HPDE6-E6E7 (cell line): ENCODE measurements at regions not wholly inside any gene's neighbourhood (a gene's known extent, or its start where the extent isn't known, plus 50 kb on each side); places are given as distances from the start of the nearest gene placed in this dataset.

Experiments
- DNase-seq: peaks from one replicate; pipeline ENCODE4 v3.0.0; 2011; ENCODE audit warnings: missing footprints; ENCODE audit errors: extremely low spot score

DNA sequence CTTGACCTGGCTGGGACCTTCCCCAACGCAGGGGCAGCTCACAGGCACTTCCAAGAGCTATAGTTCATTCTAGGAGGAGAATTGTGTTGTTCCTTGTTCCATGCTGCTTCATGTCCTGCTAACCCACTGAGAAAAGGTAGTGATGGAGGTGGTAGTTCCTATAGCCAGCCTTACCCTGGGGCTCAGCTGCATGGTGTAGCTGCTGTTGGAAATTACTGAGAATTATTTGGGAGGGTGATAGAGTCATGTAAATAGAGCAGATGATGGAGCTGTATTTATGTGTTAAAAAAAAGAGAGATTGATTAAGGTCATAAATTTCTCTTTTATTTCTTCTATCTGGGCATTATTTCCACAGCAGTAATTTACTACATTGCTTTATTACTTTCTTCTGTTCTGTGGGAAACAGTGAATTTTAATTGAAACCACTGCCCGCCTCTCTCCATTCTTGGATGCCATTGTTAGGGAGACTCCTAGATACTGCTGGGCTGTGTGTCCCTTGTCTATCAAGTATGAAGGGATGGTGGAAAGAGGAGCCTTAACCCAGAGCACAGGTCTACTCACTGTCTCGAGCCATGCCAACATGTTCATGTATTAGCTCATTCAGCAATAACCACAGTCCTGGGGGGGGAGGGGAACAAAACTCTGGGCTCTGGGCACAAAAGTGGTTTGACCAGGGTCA lies 309.2 kb downstream of the FAT3 start:
- no peak for DNase-seq

DNA sequence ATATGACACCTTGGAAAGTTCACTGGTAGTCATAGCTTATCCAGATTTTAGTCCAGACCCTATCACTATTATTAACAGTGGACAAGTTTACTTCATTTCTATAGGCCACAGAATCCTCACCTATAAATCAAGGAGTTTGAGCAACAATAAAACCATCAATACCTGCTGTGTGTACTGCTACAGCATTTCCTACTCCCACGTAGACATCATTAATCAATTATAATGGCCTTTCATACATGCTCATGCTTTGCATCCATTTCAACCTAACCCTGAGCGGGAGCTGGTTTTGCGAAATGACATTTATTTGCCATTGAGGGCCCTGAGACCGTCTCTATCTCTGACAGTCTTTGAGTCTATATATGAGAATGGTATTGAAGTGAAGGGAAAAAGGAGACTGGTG lies 312.3 kb downstream of the FAT3 start:
- DNase-seq: no peak

DNA sequence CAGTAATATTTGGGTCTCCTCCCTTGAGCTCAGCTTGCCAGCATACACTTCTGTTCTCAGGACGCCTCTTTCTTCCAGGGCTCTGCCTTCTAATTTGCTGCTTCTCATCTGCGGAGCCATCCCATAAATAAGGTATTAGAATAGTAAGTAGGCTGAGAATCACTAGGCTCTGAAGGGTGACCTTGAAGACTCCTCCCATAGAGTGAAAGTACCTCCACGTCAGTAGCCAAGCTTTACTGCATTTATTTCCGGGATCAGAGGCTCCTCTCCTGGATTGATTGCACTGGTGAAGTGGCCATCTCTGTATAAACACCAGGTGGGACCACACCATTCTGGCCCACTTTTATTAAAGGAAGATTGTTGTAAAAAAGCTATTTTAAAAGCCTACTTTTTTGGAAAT lies 315.5 kb downstream of the FAT3 start:
- DNase-seq: no peak

DNA sequence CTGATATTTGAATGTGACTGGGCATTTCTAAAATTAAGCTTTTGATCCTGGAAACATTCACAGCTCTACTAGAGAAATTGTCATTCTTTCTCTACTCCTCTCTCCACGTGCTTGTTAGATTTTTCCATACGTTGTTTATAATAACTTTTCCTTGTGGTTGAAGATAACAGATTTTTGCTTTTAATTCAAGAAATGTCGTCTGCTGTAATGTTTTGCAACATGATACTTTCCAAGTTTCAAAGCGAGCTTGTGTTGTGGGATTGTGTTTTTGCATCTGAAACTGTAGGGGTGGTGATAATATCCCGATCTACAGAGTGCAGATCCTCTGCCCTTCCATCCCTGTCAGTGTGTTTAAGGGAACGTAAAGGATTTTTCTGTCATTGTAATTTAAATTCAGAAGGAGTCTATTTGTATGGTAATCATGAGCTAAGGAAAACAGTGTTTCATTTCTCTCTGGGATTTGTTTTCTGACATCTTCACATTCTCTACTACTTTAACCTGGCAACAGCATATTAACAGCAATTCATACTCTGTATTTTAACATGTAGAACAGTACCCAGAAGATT lies 321.4 kb downstream of the FAT3 start:
- DNase-seq: no peak

DNA sequence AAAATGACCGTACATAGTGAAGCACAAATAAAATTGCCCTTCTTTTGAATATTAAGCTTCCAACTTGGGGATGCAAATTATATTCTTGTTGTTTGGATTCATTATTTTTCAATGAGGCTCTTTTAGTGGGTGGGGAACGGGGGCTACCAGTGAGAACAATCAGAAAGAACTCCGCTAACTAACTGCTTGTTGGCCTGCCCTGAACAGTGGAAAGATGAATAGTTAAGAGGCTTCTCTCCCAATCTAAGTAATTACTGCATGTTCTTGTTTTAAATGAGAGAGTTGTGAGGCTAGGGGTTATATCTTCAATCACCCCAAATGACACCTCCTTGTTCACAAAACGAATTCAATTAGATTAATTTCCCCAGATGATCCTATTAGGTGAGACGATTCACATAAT lies 322.0 kb downstream of the FAT3 start:
- no peak for DNase-seq

DNA sequence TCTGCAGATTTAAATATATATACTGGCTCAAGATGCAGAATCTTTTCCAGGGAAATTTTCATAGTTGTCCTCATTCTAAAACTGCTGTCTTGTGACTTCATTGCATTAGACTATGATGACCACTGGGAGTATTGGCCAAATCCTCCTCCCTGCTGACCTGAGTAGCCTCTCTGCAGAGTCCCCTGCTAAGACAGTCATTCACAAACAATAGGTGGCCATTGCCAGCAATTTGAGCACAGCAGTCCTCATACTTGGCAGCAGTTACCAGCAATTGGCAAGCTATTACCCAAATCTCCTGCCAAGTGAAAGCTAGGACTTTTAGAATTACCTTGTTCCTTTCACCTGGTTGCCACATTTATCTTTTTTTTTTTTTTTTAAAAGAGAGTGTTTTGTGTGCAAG lies 325.8 kb downstream of the FAT3 start:
- no peak for DNase-seq

DNA sequence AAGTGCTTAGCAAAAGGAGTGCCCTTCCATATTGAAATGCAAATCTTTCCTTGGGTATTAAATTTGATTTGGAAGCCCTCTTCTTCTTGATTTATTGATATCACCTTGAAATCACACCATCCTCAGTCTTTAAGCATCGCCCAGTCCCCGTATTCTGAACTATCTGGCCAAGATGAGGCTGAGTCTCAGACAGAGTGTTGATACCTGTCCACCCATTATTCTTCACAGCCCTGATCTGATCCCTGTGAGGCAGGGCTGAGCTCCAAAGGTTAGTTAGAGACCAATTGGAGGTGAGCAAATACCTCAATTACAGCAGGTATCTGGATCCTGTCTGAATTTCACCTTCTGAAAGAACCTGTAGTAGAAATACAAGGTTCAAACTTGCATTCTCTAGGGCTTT lies 326.3 kb downstream of the FAT3 start:
- DNase-seq: no peak

DNA sequence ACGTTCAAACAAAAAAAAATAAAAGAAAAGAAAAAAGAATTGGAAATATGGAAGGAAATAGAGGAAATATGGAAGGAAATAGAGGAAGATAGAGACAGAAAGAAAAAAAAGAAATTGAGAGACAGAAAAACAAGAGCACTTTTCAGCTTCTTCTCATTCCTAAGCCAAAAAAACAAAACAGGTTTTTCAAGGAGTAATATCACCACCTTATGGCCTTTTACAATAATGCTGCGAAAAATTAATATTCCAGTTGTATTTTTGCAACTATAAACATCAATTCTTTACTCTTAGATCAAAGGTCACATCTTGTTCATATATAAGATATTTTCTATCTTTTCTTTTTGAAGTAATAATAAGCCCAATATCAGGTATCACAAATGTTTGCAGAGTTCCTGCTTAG lies 328.3 kb downstream of the FAT3 start:
- no peak for DNase-seq

DNA sequence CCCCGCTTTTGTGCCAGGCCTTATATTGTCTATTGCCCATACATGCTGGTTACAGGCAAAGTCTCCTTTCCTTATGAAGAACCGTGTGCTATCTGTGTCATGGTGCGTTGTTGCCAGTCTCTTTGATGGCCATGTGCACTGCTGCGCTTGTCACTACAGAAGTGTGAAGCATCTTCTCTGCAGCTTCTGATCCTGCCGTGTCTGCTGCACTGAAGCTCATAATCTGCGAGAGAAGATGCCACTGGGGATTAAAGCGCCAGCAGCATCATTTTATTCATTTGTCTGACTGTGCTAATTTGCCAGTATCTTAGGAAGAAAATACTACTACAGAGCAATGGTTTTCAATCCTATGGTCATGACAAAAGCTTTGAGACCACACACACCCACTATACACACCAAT lies 330.1 kb downstream of the FAT3 start:
- DNase-seq: no peak

DNA sequence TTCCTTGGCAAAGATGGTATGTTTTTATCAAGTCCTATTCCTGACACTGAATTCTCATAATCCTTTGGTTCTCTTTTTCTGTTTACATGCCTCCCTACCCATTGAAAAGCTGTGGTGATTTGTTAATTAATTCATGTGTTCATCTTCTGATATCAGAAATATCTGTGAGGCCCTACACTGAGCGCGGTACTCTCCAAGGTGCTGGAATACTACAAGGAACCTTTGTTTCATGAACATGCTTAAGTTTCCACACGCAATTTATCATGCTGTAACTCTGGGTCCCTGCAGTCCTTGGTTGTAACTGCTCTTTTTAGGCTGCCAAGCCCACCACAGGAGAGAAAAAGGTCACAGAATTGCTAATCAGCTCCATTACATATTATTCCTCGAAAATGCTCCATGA lies 331.8 kb downstream of the FAT3 start:
- DNase-seq: no peak

DNA sequence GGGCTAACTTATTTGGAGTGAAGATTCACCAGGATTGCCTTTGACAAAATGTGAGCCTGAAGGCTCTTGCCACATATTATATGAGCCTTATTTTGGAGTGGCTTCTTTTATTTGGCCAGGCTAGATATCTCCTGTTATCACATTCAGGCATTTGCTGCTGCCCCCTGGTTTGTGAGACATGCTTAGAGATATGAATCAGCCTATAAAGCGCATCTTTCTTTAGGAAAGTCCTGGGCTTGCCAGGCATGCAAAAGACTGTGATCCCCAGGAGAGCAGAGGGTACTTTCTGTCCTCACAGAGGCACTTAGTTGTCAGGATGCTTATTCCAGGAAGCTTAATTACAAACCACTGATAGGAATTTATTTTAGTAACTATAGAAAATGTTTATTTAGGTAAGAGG lies 333.3 kb downstream of the FAT3 start:
- DNase-seq: no peak

DNA sequence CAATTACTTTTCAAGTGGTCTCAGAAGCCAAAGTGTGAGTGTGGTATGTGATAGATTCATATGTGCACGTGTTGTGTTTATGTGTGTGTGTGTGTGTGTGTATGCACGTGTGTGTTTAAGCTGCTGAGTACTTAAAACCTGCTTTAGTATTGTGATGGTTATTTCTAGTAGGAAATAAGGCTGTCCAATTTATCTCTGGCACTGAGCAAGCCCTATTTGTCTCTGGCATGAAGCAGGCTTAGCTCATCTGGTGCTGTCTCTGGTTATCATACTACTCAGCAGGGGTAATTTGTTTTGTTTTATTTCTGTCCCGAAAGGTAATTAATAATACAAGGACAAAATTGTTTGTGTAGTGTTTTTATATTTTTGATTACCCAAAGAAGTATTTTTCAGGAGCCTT lies 333.7 kb downstream of the FAT3 start:
- DNase-seq: no peak

DNA sequence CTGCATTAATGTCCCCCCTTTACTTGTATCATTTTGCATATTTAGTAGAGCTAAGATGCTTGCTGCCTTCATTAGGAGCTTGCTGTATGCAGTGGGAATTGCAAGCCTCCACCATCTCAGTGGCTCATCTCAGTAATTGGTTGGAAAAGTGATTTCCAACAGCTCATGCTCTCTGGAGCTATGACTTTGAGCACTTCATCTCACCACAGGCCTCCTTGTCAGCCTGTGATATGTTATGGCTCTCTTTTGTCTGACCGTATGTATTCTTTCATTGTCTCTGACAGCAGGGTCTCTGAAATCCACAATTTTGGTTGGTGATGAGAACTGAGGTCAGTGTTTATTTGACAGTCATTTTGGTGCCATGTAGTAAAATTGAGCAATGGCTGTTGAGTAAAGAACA lies 345.1 kb downstream of the FAT3 start:
- DNase-seq: no peak

DNA sequence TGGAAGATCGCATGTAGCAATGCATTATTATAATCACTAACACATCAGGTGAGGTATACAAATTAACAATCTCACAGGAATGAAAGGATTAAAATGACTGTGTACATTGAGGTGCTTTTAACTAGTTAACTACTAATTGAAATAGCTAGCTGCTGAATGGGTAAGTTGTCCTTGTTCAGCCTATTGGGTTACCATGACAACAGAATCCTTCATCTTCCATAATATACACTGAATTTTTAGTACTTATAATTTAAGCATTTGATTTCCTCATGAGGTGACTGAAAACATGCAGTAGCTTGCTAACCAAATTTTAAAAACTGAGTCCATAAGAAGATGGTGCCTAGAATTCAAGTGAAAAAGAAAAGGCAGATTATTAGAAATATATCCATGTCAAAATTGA lies 347.9 kb downstream of the FAT3 start:
- DNase-seq: no peak

DNA sequence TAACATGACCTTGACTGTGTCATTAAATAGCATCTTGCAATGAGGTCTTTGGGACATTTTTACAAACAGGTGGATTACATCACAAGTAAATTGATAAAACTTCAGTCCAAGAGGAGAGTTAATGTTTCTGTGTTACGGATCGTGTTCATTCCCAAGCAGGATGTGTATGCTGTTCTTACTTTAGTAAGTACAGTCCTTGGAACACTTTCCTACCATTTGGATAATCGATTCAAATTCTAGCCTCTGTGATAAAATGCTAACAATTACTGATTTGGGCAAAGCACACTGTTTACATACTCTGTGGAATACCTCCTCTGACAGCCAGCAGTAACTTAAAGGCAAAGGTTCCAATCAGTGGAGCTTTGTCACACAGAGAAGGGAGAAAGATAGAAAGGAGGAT lies 351.7 kb downstream of the FAT3 start:
- DNase-seq: no peak

DNA sequence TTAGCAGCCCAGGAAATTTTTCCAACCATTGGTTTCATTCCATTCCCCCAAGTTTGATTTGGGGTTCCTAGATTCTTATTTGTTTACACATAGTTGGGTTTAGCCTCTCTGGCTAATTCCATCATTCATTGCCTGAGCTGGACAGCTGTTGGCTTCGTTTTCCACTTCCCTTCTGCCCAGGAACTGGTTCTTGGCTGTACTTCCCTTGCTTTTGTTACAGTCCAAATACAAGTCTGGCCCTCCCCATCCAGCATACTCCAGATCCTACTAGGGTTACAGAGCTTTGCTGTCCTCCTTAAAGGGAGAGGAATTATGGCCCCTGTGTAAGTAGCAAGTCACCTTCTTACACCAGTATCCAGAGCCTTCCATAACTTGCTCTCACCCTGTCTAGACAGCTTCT lies 356.3 kb downstream of the FAT3 start:
- DNase-seq: no peak

DNA sequence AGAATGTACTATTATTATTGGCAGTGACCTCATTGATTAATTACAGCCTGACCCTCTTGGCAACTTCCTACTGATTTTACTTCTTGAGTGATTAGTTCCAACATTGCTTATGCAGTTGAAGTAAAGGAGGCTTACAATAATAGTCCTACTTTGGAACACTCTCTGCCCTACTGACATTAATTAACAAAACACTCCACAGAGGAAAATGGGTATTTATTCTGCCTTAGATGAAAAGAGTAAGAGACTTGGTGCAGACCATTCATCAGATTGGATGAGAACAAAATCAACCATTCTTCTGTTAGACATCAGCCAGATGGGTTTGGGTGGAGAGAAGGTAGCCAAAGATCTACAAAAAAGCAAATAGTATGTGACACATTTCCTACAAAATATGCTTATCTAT lies 363.8 kb downstream of the FAT3 start:
- no peak for DNase-seq

DNA sequence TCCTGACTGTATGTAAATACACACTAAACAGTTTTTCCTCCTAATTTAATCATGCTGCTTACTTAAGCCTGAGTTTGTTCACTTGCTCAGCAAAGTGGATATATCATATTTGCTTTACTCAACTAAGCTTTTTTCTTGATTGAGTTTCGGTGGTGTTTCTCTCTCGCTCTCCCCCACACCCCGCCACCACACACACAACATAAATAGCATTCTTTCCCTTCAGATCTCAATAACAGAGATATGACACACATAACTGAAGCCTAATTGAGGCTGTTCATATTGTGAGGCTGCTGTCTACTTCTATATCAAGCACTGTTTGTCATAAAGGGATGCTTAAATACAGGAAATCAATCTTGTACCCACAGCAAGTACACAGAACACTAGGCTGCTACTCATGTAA lies 364.9 kb downstream of the FAT3 start:
- no peak for DNase-seq

DNA sequence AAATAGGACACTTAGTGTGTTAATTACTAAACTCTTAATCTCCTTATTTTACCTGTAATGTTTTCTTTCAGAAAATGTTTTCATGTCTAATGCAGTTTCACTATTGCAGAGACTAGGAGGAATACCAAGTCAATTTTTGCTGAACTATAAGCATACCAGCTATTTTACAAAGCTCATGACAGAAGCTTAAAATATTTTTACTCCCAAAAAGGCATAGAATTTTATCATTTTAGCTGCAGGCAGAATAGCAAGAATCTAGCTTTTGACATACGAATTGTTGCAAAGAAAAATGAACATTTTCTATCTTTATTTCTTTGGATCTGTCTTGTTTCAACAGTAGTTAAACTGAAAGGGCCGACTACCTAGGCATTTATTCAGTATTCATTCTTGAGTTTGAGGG lies 366.9 kb downstream of the FAT3 start:
- no peak for DNase-seq

DNA sequence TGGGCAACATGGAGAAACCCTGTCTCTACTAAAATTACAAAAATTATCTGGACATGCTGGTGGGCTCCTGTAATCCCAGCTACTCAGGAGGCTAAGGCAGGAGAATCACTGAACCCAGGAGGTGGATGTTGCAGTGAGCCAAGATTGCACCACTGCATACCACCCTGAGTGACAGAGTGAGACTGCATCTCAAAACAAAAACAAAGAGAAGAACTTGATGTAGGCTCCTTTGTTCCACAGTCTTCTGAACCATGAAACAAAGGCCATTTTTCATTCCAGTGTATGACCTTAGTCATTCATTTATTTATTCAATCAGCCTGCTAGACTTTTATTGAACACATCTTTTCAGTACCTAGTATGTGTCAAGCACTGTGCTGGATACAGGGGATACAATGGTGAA lies 369.6 kb downstream of the FAT3 start:
- DNase-seq: no peak

DNA sequence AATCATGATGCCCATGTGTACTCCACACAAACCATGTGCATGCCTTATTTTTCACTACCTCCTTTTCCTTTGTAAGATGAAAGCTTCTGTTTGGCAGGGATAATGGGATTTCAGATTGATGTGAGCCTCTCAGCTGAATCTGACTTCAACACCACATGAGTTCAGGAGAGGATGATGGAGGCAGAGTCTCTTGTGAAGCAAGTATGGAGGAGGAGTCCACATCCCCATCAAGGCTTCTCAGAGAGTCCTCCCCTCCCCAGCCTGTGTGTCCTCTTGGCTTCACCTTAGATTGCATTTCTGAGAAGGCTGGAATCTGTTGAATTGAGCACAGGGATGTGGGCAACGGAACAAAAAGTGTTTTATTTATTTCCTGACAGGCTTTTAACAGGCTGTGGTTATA lies 370.4 kb downstream of the FAT3 start:
- no peak for DNase-seq

DNA sequence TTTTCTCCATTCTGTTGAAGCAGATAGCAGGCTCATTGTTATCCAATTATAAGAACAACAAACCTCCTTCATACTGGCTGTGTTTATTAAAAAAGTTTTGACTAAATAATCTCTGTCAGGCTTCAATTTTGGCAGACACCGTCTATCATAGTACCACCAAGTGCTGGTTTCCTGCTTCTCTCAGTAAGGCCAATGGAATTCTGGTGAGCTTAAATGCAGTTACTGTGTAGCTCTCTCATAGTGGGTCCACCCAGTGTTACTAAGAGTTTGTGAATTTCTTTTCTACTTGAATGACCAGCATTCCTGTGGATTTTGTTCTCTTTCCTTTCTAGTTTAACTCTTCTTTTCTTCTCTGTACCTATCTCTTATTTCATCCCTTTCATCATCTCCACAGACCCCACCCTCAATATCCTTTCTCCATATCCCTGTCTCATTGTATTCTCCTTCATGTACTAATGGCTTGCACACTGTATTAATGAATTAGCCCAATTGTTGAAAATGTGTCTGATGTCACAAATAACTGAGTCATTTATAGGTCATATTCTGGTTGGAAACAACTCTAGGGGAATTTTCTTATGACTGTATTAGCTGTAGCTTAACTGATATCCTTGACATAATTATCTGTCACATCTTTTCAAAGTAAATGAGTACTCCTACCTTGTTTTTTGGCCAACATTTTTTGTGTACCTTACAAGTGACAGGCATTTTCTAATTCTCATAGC lies 372.1 kb downstream of the FAT3 start:
- no peak for DNase-seq

DNA sequence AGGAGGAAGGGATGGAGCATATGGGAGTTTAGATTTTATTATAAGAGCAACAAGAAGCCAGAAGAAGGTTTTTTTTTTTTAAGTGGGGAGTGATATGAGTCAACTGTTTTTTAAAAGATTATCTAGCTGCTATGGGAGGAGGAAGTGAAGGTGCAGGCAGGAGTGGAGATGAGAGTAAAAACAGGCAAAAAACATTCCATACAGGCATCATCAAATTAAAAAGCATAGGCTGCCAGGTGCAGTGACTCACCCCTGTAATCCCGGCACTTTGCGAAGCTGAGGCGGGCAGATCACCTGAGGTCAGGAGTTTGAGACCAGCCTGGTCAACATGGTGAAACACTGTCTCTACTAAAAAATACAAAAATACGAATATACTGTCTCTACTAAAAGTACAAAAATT lies 368.4 kb upstream of the MTNR1B start:
- no peak for DNase-seq

DNA sequence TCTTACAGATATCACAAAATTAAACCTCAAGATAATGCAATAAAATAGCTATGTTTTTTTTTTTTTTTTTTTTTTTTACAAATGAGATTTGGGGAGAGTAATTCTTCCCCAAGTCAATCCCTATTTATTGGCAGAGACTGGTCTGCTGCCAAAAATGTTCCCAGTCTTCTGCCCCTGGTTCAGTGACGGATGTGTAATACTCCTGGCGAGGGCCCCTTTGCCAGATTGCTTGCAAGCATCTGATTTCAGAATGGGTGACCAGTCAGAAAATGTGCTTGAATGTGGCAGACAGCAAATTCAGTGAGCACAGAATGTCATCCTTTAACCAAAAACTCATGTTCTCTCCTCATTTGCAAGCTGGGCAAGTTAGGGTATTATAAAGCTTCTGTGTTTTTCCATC lies 363.8 kb upstream of the MTNR1B start:
- no peak for DNase-seq
